Memory B cell (primary cell): ENCODE measurements at regions not wholly inside any gene's neighbourhood (a gene's known extent, or its start where the extent isn't known, plus 50 kb on each side); places are given as distances from the start of the nearest gene placed in this dataset.

Experiments used
- ATAC-seq: fragments of 150-1000 bp; cut with Tn5 transposase; 2 replicates; pipeline ENCODE4 v1.10.0; 2021; ENCODE audit warnings: low read depth, mild to moderate bottlenecking, moderate library complexity
- DNase-seq, 2 donors: peaks; one replicate each; pipeline ENCODE4 v3.0.0; 2022; ENCODE audit warnings: low spot score in 2 of 2
- H3K27ac Mint-ChIP-seq: one replicate; pipeline ENCODE4 v1.8.0; 2022; ENCODE audit warnings: mild to moderate bottlenecking, moderate library complexity, mixed read lengths
- H3K27me3 Mint-ChIP-seq: one replicate; pipeline ENCODE4 v1.8.0; 2022; ENCODE audit warnings: mixed read lengths
- H3K36me3 Mint-ChIP-seq: one replicate; pipeline ENCODE4 v1.8.0; 2022; ENCODE audit warnings: mild to moderate bottlenecking, mixed read lengths
- H3K4me1 Mint-ChIP-seq: one replicate; pipeline ENCODE4 v1.8.0; 2022; ENCODE audit warnings: mixed read lengths
- H3K4me3 Mint-ChIP-seq: one replicate; pipeline ENCODE4 v1.8.0; 2022; ENCODE audit warnings: mild to moderate bottlenecking, moderate library complexity, mixed read lengths
- H3K9me3 Mint-ChIP-seq: one replicate; pipeline ENCODE4 v1.8.0; 2022; ENCODE audit warnings: mixed read lengths

DNA sequence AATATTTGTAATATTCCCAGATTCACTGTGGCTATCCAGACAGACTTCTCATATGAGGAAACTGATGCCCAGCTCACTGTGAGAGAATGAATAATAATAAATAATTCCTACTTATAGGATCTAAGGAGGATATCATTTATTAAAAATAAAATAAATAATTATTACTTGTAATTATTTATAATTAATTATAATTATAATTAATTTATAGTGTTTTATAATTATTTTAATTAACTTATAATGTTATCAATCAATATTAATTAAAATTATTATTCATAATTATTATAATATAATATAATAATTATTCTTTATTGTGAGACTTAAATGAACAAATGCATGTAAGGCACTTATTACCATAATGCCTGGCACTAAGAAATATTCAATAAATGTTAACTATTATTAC, 192.8 kb downstream of the GALC start:
- no peak overlapping the region for H3K27ac Mint-ChIP-seq
- peaks cover 3% of the 10 kb centered on the region for H3K4me1 Mint-ChIP-seq
- H3K27me3 Mint-ChIP-seq, result no peaks in the 10 kb centered on the region
- H3K9me3 Mint-ChIP-seq, result peaks cover 2% of the 10 kb centered on the region
- ATAC-seq (no peak), DNase-seq (no peak)
- H3K4me3 Mint-ChIP-seq, result no peak overlapping the region
- no peaks in the 10 kb centered on the region for H3K36me3 Mint-ChIP-seq

DNA sequence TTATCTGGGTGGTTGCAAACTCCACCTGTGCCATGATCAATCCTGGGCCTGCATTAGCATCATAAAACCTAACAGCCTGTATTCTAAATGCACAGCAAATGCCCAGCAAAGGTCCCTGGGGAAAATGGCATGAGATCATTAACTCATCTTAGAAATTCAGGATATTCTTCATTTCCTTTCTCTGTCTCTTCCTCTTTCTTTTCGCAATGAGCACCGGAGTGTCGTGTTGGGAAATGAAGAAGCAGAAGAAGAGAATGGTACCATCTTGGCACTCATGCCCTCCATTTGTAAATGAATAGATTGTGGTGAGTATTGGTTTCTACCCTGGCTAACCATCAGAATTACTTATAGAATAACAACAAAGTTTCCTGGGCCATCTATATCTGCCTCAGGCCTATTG, 193.6 kb downstream of the GALC start:
- Mint-ChIP-seq H3K36me3 (no peaks in the 10 kb centered on the region), H3K4me3 (no peak overlapping the region), H3K27me3 (no peaks in the 10 kb centered on the region), H3K27ac (no peak overlapping the region), H3K9me3 (no peaks in the 10 kb centered on the region), H3K4me1 (no peaks in the 10 kb centered on the region)
- DNase-seq (no peak), ATAC-seq (no peak)

DNA sequence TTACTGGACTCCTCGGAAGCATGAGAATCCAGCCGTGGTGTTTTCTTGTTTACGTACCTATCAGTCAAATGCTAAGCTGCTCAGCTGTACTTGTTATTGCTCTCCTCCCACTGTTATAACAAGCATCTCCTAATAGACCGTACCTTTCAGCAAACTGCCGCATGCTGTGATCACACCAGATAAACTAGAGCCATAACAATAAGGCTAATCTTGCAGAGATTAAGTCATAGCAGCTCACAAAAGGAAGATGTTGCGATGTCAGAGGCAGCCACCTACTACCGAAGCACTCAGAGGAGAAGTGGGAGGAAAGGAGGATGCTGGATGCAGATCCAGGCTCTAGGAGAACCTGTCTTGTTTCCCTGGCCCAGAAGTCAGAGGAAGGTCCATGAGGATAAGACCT, 196.0 kb downstream of the GALC start:
- DNase-seq, result no peak
- Mint-ChIP-seq H3K9me3 (no peaks in the 10 kb centered on the region), H3K36me3 (no peaks in the 10 kb centered on the region)

DNA sequence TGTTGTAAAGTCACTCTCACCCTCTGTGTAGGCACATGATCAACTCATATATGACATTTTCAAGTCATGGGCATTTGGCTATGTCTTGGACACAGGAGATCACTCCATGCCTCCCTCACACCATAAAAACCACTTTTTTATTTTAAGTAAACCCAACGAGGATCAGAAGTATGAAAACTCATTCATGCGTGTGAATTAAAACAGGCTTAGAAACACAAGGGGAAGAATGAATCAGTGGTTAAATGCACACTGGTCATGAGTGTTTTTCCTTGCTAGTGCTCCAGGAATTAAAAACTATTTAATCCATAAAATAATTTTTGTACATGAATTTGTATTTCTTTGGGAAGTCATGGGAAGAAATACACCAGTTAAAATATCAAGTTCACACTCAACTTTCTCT, 198.4 kb downstream of the GALC start:
- H3K36me3 Mint-ChIP-seq, result no peaks in the 10 kb centered on the region
- H3K27me3 Mint-ChIP-seq, result no peaks in the 10 kb centered on the region
- ATAC-seq, result no peak
- H3K4me1 Mint-ChIP-seq, result no peaks in the 10 kb centered on the region
- H3K4me3 Mint-ChIP-seq, result no peak overlapping the region
- no peaks in the 10 kb centered on the region for H3K9me3 Mint-ChIP-seq
- DNase-seq, result no peak
- no peak overlapping the region for H3K27ac Mint-ChIP-seq

More for the DNA sequence above, 196.0 kb downstream of the GALC start:
- Mint-ChIP-seq H3K4me3 (no peak overlapping the region), H3K4me1 (no peaks in the 10 kb centered on the region), H3K27ac (no peak overlapping the region), H3K27me3 (no peaks in the 10 kb centered on the region)
- ATAC-seq, result no peak

DNA sequence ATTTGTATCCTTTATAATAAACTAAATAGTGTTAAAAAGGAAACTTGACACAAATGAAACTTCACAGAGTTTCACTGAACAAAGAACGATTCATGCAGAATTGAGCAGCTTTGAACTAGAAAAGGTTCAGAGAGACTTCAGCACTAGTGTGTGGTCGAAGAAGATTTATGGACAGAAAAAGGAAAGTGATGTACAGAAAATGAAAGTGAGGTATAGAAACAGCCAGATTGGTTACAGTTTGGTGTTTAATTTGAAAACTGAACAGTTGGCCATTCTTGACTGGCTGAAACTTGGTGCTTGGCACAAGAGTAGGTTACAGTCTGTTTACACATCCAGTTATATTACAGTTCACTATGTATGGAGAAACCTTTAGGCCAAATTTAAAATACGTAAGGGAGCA, 207.1 kb downstream of the GALC start:
- Mint-ChIP-seq H3K36me3 (no peaks in the 10 kb centered on the region), H3K4me1 (no peaks in the 10 kb centered on the region), H3K27ac (no peak overlapping the region), H3K27me3 (no peaks in the 10 kb centered on the region), H3K9me3 (peaks cover 4% of the 10 kb centered on the region), H3K4me3 (no peak overlapping the region)
- ATAC-seq (no peak), DNase-seq (no peak)

DNA sequence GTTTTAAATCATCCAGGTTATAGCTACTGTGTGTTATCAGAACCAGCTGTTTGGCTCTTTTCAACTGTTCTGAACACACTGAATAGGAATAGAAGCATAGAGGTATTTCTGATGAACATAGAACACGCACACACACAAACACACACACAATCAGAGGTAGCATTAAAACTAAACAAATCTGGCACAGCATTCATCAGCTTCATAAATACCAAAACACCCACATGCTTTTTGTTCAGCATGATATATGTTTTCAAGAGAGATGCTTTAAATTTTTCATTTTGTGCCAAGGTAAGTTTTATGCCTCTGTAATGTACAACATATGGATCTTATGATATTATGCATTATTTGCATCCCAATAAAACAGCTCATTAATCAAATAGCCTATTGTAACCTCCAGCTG, 208.6 kb downstream of the GALC start:
- H3K27me3 Mint-ChIP-seq, result no peaks in the 10 kb centered on the region
- no peak overlapping the region for H3K4me3 Mint-ChIP-seq
- no peak for ATAC-seq
- no peak for DNase-seq
- H3K27ac Mint-ChIP-seq, result no peak overlapping the region
- no peaks in the 10 kb centered on the region for H3K4me1 Mint-ChIP-seq
- H3K9me3 Mint-ChIP-seq, result peaks cover 4% of the 10 kb centered on the region
- no peaks in the 10 kb centered on the region for H3K36me3 Mint-ChIP-seq

DNA sequence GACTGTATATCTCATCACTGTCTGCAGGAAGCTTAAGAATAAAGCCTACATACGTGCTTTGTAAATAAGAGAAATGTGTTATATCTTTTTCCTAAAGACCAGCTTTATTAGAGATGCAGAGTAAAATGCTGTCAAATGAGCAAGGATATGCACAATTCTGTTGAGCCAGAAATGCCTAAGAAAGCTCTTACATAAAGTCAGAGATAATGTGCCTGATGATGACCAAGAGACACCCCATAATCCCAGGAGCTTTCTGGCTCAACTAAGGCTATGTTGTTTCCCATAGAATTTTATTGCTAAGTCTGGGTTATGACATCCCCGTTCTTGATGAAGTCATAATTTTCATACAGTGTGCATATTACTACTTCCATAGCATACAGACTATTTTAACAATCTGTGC, 209.9 kb downstream of the GALC start:
- H3K27me3 Mint-ChIP-seq, result no peaks in the 10 kb centered on the region
- DNase-seq (no peak), ATAC-seq (no peak)
- H3K4me1 Mint-ChIP-seq, result no peaks in the 10 kb centered on the region
- no peak overlapping the region for H3K4me3 Mint-ChIP-seq
- H3K9me3 Mint-ChIP-seq, result peaks cover 5% of the 10 kb centered on the region
- no peaks in the 10 kb centered on the region for H3K36me3 Mint-ChIP-seq
- H3K27ac Mint-ChIP-seq, result no peak overlapping the region

DNA sequence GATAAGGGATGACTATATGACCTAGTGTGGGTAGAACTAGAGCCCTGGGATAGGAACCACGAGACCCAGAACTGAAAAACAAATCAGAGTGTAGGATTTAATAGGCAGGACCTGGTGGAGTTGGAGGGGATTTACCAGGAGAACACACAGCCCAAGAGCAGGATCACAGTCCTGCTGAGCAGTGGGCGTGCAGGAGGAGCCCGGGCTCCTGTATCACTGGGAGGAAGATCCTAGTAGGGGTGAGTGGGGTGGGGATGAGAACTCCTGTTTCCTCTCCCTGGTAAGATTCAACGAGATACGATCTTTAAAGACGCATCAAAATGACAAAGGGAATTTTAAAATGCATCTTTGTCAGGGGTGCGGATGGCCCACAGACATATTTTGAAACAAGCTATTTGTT, 220.1 kb downstream of the GALC start:
- Mint-ChIP-seq H3K4me3 (no peak overlapping the region), H3K36me3 (no peaks in the 10 kb centered on the region), H3K4me1 (no peaks in the 10 kb centered on the region), H3K27me3 (no peaks in the 10 kb centered on the region), H3K9me3 (no peaks in the 10 kb centered on the region), H3K27ac (no peak overlapping the region)
- DNase-seq (no peak), ATAC-seq (no peak)

DNA sequence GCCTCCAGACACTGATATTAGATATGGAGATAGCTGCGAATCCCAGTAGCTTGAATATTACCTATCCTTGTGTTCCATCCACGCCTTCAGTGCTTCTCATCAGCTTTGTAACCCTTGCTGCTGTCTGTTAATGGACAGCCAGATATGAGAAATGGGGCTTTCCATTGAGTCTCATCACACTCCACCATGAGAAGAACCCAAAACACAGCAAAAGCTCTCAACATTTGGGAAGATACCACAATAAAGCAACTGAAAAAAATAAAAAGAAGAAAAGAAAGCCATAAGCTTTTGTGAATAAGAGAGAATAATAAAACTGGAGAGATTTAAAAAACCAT, 225.4 kb downstream of the GALC start:
- Mint-ChIP-seq H3K36me3 (no peaks in the 10 kb centered on the region), H3K27ac (no peak overlapping the region), H3K4me1 (no peaks in the 10 kb centered on the region), H3K27me3 (peaks cover 1% of the 10 kb centered on the region), H3K9me3 (peaks cover 9% of the 10 kb centered on the region), H3K4me3 (no peak overlapping the region)
- ATAC-seq (no peak), DNase-seq (no peak)

DNA sequence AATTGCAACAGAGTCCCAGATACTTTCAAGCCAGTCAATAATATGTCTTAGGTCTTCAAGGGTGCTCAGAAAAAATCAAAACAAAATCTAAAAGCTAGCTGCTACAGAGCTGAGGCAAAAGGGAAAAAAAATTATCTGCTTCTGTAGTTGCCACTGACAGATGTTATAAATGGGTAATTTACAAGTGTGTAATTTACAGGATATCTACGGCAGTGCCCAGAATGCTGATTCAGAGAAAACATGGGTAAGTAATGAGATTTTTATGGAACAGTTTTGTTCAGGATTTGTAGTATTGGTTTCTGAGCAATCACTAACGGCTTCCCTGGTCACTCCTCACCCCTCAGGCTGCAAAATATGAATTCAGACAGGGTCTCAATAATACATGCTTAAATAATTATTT, 234.1 kb downstream of the GALC start:
- no peak for ATAC-seq
- Mint-ChIP-seq H3K36me3 (no peaks in the 10 kb centered on the region), H3K4me3 (no peak overlapping the region), H3K4me1 (no peaks in the 10 kb centered on the region), H3K27ac (no peak overlapping the region), H3K27me3 (peaks cover 5% of the 10 kb centered on the region), H3K9me3 (peaks cover 20% of the 10 kb centered on the region)
- no peak for DNase-seq

DNA sequence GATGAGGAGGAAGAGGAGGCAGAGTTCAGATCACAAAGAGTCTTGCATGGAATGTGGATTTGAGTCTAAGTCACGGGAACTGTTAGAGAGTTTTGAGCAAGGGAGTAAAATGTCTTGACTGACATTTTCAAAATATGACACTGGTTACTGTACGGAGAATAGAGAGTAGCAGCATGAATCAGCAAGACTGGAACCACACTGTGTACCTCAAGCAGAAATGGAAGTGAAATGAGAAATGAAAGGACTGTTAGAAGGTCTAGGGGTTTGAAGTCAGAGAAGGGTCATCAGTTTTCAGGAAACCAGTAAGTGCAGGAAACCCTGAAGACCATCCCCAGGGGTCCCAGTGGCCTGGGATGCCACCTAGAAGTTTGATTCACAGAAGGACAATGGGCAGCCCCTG, 236.3 kb downstream of the GALC start:
- H3K27ac Mint-ChIP-seq, result no peak overlapping the region

DNA sequence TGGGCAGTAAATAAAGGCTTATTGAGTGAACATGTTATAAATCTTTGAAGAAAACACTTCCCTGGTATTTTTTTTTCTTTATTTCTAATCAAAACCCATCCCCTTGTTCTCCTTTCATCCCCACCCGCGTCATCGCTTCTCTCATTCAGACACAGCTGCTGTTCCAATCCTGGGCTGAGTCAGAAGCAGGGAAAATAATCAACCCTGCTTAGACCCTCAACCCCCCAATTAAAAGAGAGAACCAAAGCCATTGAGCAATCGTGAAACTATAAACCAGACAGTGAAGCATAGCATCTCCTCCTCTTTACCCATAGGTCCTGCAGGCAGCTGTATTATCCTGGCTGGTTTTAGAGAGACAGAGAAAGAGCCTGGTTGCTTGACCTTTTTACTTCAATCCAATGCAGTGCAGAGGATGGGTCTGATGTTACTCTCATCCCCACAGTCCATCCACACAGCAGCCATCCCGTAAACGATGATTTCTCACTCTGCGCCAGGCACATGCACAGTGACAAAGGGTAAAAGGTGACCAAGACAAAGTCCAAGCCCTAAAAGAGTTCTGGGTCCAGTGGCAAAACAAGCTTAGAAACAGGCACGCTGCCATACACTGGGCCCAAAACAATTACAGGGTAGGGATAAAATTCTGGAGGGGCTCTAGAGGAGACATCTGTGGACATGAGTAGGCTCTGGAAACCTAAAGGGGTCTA, 238.3 kb downstream of the GALC start:
- DNase-seq, result no peak

More for the DNA sequence above, 236.3 kb downstream of the GALC start:
- Mint-ChIP-seq H3K4me1 (no peaks in the 10 kb centered on the region), H3K4me3 (no peak overlapping the region), H3K27me3 (peaks cover 5% of the 10 kb centered on the region), H3K9me3 (peaks cover 11% of the 10 kb centered on the region), H3K36me3 (no peaks in the 10 kb centered on the region)
- ATAC-seq, result no peak
- no peak for DNase-seq

DNA sequence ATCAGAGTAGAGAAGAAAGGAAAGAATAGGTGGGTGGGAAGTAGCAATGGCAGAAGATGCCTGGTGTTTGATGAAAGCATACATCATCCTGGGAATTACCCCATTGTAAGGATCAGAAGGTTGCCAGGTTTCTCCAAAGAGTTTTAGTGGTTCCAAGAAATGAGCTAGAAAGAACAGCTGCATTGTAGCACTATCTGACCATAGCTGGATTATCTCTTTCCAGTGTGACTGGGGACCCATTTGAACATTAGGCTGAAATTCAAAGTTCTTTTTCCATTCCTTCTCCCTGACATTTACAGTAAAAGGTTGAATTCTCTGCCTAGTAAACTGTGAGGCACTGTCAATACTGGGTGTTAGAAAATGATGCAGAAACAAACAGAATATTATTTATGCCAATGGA, 244.4 kb downstream of the GALC start:
- Mint-ChIP-seq H3K4me1 (no peaks in the 10 kb centered on the region), H3K4me3 (no peak overlapping the region), H3K36me3 (no peaks in the 10 kb centered on the region), H3K27me3 (peaks cover 4% of the 10 kb centered on the region), H3K27ac (no peak overlapping the region), H3K9me3 (peaks cover 2% of the 10 kb centered on the region)
- DNase-seq (no peak), ATAC-seq (no peak)

More for the DNA sequence above, 238.3 kb downstream of the GALC start:
- Mint-ChIP-seq H3K4me3 (no peak overlapping the region), H3K27ac (no peak overlapping the region), H3K27me3 (peaks cover 6% of the 10 kb centered on the region), H3K36me3 (no peaks in the 10 kb centered on the region), H3K4me1 (no peaks in the 10 kb centered on the region), H3K9me3 (peaks cover 7% of the 10 kb centered on the region)
- ATAC-seq, result no peak

DNA sequence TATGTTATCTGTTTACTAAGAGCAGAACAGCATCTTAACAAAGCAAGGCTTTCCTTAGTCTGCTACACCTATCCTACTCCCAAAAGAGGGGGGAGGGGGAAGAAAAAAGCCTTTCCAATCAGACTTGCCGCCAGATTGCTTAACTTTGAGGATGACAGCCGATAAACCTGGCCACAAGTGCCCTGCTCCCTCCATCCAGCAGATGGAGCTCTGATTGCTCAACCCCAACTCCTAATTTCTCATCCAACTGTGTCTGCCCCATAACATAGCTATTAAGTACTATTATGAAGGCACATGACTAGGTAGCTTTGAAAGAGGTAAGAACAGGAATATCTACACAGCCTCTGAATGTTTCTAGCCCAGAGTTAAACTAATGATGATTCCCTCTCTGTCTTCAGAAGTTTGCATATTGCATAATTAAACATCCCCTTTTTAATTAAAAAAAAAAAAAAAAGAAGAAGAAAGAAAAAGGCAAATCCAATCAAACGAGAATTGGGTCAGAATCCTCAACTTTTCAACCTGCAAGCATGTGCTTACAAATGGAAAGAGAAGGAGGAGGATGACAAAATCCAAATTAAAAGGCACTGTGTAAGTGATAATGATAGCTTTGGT, 247.4 kb downstream of the GALC start:
- Mint-ChIP-seq H3K27ac (no peak overlapping the region), H3K27me3 (peaks cover 2% of the 10 kb centered on the region), H3K4me1 (no peaks in the 10 kb centered on the region), H3K9me3 (peaks cover 4% of the 10 kb centered on the region), H3K4me3 (no peak overlapping the region), H3K36me3 (no peaks in the 10 kb centered on the region)
- ATAC-seq, result no peak
- DNase-seq, result no peak
